WI38 (cell line): ENCODE measurements at regions not wholly inside any gene's neighbourhood (a gene's known extent, or its start where the extent isn't known, plus 50 kb on each side); places are given as distances from the start of the nearest gene placed in this dataset.
"Not testable (repeated sequence)": the region's sequence is repeated elsewhere in the genome, so short reads cannot be mapped to it uniquely, and the experiment has no call there.

Experiments used
- H3K4me3 ChIP-seq: 2 replicates; pipeline ENCODE4 v1.5.1; 2011; ENCODE audit warnings: low read depth, mild to moderate bottlenecking, control low read depth, low read length
- CTCF ChIP-seq: IDR thresholded peaks from 2 replicates; pipeline ENCODE4 v1.5.1; 2012; ENCODE audit warnings: low read depth, mild to moderate bottlenecking, control low read depth, low read length

DNA sequence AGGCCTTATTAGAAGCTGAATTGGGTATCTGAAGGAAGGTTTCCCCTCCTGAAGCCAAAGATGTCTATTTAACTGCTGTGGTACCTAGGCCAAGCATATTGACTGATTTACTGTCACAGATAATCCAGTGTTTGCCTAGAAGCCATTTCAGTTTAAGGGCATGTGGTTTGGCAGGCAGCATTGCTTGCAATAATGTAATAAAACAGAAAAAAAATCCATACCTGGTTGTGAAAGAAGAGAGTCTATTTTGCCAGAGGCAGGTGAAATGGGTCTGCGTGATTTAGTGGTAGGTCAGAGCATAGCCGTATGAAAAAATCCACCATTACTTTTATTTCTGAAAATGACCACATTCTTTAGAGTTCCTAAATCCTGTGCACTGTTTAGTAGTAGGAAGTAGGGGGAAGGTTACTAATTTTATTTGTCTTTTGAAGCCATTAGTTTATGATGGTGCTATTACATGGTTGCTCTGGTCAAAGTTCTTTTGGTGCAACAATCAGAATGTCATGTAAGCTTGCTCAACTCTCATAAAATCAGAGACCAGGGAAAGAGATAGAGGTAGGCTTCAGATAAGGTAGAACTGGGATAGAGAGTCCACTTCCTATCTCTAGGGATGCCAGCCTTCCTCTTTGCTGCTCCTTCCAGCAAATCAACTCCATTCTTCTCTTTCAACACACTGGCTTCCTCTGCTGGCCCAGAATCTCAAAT lies 343.4 kb downstream of the GPD2 start:
- H3K4me3 ChIP-seq, result no peak overlapping the region
- TF ChIP-seq CTCF, result no peak

DNA sequence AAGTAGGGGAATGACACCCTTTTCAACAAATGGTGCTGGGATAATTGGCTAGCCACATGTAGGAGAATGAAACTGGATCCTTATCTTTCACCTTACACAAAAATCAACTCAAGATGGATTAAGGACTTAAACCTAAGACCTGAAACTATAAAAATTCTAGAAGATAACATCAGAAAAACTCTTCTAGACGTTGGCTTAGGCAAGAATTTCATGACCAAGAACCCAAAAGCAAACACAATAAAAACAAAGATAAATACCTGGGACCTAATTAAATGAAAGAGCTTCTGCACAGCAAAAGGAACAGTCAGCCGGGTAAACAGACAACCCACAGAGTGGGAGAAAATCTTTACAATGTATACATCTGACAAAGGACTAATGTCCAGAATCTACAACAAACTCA lies 345.5 kb downstream of the GPD2 start:
- not testable (repeated sequence) for H3K4me3 ChIP-seq

DNA sequence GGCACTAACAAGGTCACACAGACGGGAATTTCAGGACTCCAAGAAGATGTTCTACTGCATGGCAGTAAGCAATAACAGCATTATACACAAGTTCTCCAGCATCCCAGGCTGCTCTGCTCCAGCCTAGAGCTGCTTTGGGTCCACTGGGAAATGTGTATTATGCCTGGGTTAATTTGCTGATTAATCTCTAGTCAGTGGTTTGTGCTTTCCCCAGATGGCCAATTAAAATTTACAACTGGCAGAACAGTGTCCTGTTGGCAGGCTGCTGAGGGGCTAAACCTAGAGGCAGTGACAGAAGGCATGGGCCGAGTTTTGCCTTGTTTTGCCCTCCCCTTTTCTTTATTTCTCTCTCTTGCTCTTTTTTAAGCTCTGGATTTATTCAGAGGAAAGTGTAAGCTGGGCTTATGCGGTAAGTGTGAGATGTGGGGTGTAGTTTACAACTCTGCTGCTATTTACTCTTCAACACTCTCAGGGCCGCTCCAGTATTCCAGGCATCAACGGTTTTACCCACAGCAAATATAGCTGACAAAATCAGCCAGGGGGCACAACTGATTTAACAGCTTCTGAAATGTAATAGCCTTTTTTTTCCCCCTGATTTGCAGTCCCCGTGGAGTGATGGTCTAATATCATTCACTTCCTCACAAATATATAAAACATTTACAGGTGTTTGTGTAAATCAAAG lies 348.0 kb downstream of the GPD2 start:
- TF ChIP-seq CTCF, result no peak
- H3K4me3 ChIP-seq, result no peak overlapping the region

DNA sequence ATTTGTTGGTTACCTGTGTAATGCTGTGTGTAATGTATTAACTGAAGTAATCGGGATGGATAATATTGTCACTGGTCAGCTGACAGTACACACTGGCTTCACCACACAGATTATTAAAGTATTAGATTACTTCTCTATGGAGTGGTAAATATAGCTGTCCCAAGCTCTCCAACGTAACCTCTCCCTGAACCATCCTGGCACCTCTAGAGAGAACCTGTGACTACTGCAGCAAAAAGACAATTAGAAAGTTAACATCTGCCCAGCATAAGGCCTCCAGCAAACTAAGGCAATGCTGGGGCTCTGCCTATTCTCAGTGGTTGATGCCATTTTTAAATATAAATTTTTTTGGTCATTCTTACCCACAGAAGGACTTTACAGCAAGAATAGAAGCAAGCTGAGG lies 351.3 kb downstream of the GPD2 start:
- TF ChIP-seq CTCF, result no peak
- no peak overlapping the region for H3K4me3 ChIP-seq

DNA sequence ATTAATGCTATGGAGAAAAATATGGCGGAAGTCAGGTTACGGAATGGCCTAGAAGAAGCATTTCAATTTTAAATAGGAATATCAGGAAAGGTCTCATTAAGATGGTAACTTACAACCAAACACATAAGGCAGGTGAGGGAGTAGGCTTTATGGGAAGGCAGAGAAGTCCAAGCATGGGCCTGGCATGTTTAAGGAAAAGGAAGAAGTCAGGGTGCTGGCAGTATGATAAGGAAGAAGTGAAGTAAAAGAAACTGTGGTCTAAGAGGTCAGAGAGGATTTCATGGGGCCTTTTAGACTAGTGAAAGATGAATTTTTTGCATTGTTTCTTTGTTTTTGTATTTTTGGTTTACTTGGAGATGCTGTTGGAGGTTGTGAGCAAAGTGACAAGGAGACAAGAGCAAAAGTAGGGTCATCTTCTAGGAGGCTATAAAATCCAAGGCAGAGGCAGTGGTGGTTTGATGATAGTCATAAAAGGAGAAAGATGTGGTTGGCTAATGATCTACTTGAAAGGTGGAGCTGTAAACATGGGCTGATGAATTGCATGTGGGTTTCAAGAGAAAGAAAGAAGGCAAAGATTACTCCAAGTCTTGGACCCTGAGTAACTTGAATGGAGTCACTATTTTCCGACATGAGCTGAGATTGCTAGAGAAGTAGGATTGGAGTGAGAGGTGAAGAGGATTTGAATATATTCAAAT lies 354.3 kb downstream of the GPD2 start:
- TF ChIP-seq CTCF, result no peak
- H3K4me3 ChIP-seq, result no peak overlapping the region

DNA sequence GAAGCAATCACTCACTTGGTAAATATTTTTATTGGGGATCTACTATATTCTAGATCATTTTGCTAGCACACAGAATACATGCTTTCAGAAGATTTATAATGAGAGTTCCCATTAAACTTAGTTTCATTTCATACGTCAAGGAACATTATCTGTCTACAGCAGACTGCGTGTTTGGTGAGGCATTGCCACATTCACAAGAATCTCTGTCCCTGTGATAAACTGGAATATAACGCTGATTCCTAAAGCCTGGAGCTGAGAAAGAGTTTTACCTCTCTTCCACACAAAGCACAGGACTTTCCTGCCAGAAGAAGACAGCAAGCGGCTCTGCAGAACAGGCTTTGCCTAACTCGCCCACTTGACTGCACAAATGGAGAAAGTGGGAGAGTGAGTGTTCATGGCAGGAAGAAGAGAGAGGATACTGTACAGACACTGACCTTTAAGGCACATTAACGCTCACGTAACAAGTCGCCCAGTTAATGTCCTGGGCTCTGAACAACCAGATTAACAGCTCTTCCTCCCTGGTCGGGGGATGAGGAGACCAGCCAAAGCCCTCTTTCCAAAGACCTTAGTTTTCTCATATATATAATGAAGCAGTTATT lies 356.2 kb downstream of the GPD2 start:
- H3K4me3 ChIP-seq, result no peak overlapping the region
- no peak for TF ChIP-seq CTCF

DNA sequence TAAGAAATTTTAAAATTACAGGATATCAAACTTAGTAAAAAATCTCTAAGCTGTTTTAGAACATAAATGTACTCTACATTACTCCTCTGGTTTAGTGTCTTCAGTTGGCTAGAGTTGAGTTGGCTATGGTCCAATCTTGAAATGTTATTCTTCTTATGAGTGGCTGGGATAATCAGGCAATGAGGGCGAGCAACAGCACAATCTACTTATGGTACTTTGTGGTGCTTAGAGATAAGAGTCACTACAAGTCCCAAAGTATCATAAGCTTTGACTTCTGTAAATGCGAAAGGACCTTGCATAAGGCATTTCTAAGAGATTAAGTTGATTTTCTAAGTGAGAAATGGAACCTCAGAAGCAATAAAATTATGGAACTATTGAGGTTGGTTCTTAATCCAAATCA lies 361.7 kb downstream of the GPD2 start:
- TF ChIP-seq CTCF, result no peak
- no peak overlapping the region for H3K4me3 ChIP-seq
